ENCODE measurements at regions not wholly inside any gene's neighbourhood (a gene's known extent, or its start where the extent isn't known, plus 50 kb on each side); places are given as distances from the start of the nearest gene placed in this dataset.

GRCh38 chrX:104435249-104435648 lies 130.8 kb upstream of the IL1RAPL2 start:
- TF ChIP-seq EP300 (conservative IDR thresholded peaks at IDR 0.05; ENCODE audit: poor library complexity, severe bottlenecking) (no peak), REST (IDR thresholded peaks at IDR 0.05; ENCODE audit: borderline replicate concordance) (no peak), RAD21 (conservative IDR thresholded peaks at IDR 0.05) (no peak), POLR2AphosphoS5 (IDR thresholded peaks at IDR 0.05) (no peak), EZH2 (IDR thresholded peaks at IDR 0.05; ENCODE audit: borderline replicate concordance, insufficient read depth, low read length, poor library complexity, severe bottlenecking) (no peak), SMC3 (conservative IDR thresholded peaks at IDR 0.05; ENCODE audit: poor library complexity) (no peak), TAF1 (IDR thresholded peaks at IDR 0.05; ENCODE audit: low read depth) (no peak), CTCF (IDR thresholded peaks at IDR 0.05; ENCODE audit: poor library complexity, severe bottlenecking) (no peak), MXI1 (conservative IDR thresholded peaks at IDR 0.05; ENCODE audit: poor library complexity, severe bottlenecking) (no peak)
- Histone ChIP-seq H4K20me1 (ENCODE audit: insufficient read depth) (no peaks in the 10 kb centered on the region), H3K27ac (ENCODE audit: low read length) (no peak overlapping the region), H3K4me2 (ENCODE audit: low read length) (no peak overlapping the region), H2AFZ (ENCODE audit: low read depth, low read length) (no peak overlapping the region), H3K36me3 (ENCODE audit: insufficient read depth, low read length) (no peaks in the 10 kb centered on the region), H3K9me2 (ENCODE audit: insufficient read depth, low read length) (no peaks in the 10 kb centered on the region), H3K79me2 (replicated peaks; ENCODE audit: insufficient read depth, low read length) (no peaks in the 10 kb centered on the region), H3K4me3 (ENCODE audit: low read length) (no peak overlapping the region), H3K9ac (ENCODE audit: low read length) (no peak overlapping the region), H3K27me3 (ENCODE audit: insufficient read depth, low read depth, low read length) (no peaks in the 10 kb centered on the region), H3F3A (ENCODE audit: insufficient read depth, low read length, poor library complexity, severe bottlenecking) (no peaks in the 10 kb centered on the region), H3K9me3 (ENCODE audit: low read length) (no peaks in the 10 kb centered on the region)

- Histone ChIP-seq H2AFZ (ENCODE audit: low read depth, low read length) (no peak overlapping the region), H3K79me2 (replicated peaks; ENCODE audit: insufficient read depth, low read length) (no peaks in the 10 kb centered on the region), H3K4me2 (ENCODE audit: low read length) (no peak overlapping the region), H3K9me3 (ENCODE audit: low read length) (no peaks in the 10 kb centered on the region), H3K27me3 (ENCODE audit: insufficient read depth, low read depth, low read length) (no peaks in the 10 kb centered on the region), H4K20me1 (ENCODE audit: insufficient read depth) (no peaks in the 10 kb centered on the region), H3K27ac (ENCODE audit: low read length) (no peak overlapping the region), H3K9me2 (ENCODE audit: insufficient read depth, low read length) (no peaks in the 10 kb centered on the region), H3K36me3 (ENCODE audit: insufficient read depth, low read length) (no peaks in the 10 kb centered on the region), H3K4me3 (ENCODE audit: low read length) (no peak overlapping the region), H3F3A (ENCODE audit: insufficient read depth, low read length, poor library complexity, severe bottlenecking) (no peaks in the 10 kb centered on the region), H3K9ac (ENCODE audit: low read length) (no peak overlapping the region)
- no peak for TF ChIP-seq REST (IDR thresholded peaks at IDR 0.05; ENCODE audit: borderline replicate concordance)
- no peak for TF ChIP-seq SMC3 (conservative IDR thresholded peaks at IDR 0.05; ENCODE audit: poor library complexity)
- TF ChIP-seq TAF1 (IDR thresholded peaks at IDR 0.05; ENCODE audit: low read depth) = no peak
Observed at GRCh38 chrX:104432321-104432720, 133.7 kb upstream of the IL1RAPL2 start.
